Thyroid gland (tissue), 4 donors: ENCODE measurements at regions not wholly inside any gene's neighbourhood (a gene's known extent, or its start where the extent isn't known, plus 50 kb on each side); places are given as distances from the start of the nearest gene placed in this dataset.

Experiments used
- CTCF ChIP-seq, 6 experiments: fragments of 200-600 bp in 3 of 6; fragments of 450-650 bp in 3 of 6; sonication (generic) in 3 of 6; IDR thresholded peaks; one replicate each; pipeline ENCODE4 v1.5.1; 2016 to 2019; ENCODE audit warnings: antibody characterized with exemption in 6 of 6, mild to moderate bottlenecking in 2 of 6, inconsistent platforms in 1 of 6, moderate library complexity in 1 of 6
- POLR2A ChIP-seq, 2 donors: fragments of 450-650 bp; IDR thresholded peaks; one replicate each; pipeline ENCODE4 v1.6.1; 2017; ENCODE audit warnings: antibody characterized with exemption in 2 of 2, mild to moderate bottlenecking in 2 of 2, moderate library complexity in 1 of 2

DNA sequence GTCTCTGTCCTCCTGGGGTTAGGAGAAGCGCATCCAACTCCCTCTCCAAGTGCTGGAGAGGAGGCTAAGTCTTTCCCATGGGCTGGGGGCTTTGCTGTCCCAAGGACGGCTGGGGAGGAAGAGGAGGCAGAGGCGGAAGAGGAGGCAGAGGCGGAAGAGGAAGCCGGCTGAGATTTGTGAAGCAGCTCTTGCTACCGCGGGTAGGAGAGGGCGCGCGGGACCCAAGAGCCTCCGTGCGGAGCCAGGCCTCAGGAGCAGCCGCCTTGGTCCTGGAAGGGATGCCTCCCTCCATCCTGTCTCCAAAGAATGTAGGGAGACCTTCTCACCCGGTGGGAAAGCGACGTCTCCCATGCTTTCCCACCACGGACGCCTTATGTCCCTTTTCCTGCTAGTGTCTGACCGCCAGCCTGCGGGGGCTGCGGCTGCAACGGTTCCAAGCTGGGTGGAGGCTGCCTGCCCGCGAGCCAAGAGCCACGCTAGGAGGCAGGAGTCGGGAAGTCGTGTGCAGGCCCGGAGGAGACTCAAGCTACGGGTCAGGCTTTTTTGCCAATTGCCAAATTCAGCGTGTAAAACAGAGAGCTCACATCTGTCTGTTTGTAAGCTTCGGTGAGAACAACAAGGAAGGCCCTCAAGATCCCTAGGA, 320.3 kb downstream of the FAM72C start:
- TF ChIP-seq CTCF (IDR thresholded peaks at IDR 0.05), result no peak
- TF ChIP-seq POLR2A (IDR thresholded peaks at IDR 0.05), result no peak
